HG03354 (cell line): ENCODE measurements at regions not wholly inside any gene's neighbourhood (a gene's known extent, or its start where the extent isn't known, plus 50 kb on each side); places are given as distances from the start of the nearest gene placed in this dataset.

Experiments used
- ATAC-seq: cut with Tn5 transposase; IDR thresholded peaks from one replicate; pipeline ENCODE4 v1.9.1; 2021; ENCODE audit warnings: mild to moderate bottlenecking; ENCODE audit not compliant: unreplicated experiment, poor library complexity, severe bottlenecking

- no peak for ATAC-seq
Measured at GRCh38 chr14:84129007-84129406, 1400.9 kb upstream of the FLRT2 start.

GRCh38 chr14:84129941-84130340 is 1400.0 kb upstream of the FLRT2 start:
- no peak for ATAC-seq

- ATAC-seq, result no peak
Measured at GRCh38 chr14:84131924-84132323, 1398.0 kb upstream of the FLRT2 start.

- ATAC-seq, result no peak
Measured at GRCh38 chr14:84144166-84144565, 1385.8 kb upstream of the FLRT2 start.

- ATAC-seq, result no peak
Measured at GRCh38 chr14:84152452-84152851, 1377.5 kb upstream of the FLRT2 start.

- no peak for ATAC-seq
Measured at GRCh38 chr14:84162633-84163032, 1367.3 kb upstream of the FLRT2 start.

GRCh38 chr14:84167026-84167425 is 1362.9 kb upstream of the FLRT2 start:
- no peak for ATAC-seq

GRCh38 chr14:84180336-84180735 is 1349.6 kb upstream of the FLRT2 start:
- no peak for ATAC-seq

GRCh38 chr14:84181072-84181471 is 1348.9 kb upstream of the FLRT2 start:
- ATAC-seq, result no peak

- ATAC-seq, result no peak
Measured at GRCh38 chr14:84195514-84195913, 1334.4 kb upstream of the FLRT2 start.

- ATAC-seq, result no peak
Measured at GRCh38 chr14:84197704-84198103, 1332.2 kb upstream of the FLRT2 start.

- no peak for ATAC-seq
Measured at GRCh38 chr14:84202486-84202885, 1327.5 kb upstream of the FLRT2 start.

- no peak for ATAC-seq
Measured at GRCh38 chr14:84203896-84204295, 1326.0 kb upstream of the FLRT2 start.

- no peak for ATAC-seq
Measured at GRCh38 chr14:84208451-84208850, 1321.5 kb upstream of the FLRT2 start.

- ATAC-seq, result no peak
Measured at GRCh38 chr14:84209031-84209430, 1320.9 kb upstream of the FLRT2 start.

GRCh38 chr14:84217066-84217465 is 1312.9 kb upstream of the FLRT2 start:
- no peak for ATAC-seq

- no peak for ATAC-seq
Measured at GRCh38 chr14:84225268-84225667, 1304.7 kb upstream of the FLRT2 start.

- ATAC-seq, result no peak
Measured at GRCh38 chr14:84228702-84229101, 1301.2 kb upstream of the FLRT2 start.

- no peak for ATAC-seq
Measured at GRCh38 chr14:84234281-84234680, 1295.7 kb upstream of the FLRT2 start.

- no peak for ATAC-seq
Measured at GRCh38 chr14:84236290-84236689, 1293.7 kb upstream of the FLRT2 start.

GRCh38 chr14:84237881-84238280 is 1292.1 kb upstream of the FLRT2 start:
- ATAC-seq, result no peak

GRCh38 chr14:84247693-84248092 is 1282.3 kb upstream of the FLRT2 start:
- ATAC-seq, result no peak

- no peak for ATAC-seq
Measured at GRCh38 chr14:84250893-84251292, 1279.1 kb upstream of the FLRT2 start.
